BE2C (cell line): ENCODE measurements at regions not wholly inside any gene's neighbourhood (a gene's known extent, or its start where the extent isn't known, plus 50 kb on each side); places are given as distances from the start of the nearest gene placed in this dataset.

Source experiments
- DNase-seq: peaks from one replicate; pipeline ENCODE4 v3.0.0-alpha.2; 2020
- H3K27me3 ChIP-seq: fragments of 250-450 bp; sonication (Bioruptor Pico); 2 replicates; pipeline ENCODE4 v1.5.1; 2020; ENCODE audit warnings: mild to moderate bottlenecking
- H3K36me3 ChIP-seq: fragments of 250-450 bp; sonication (Bioruptor Pico); 2 replicates; pipeline ENCODE4 v1.5.1; 2020; ENCODE audit warnings: mild to moderate bottlenecking
- H3K4me1 ChIP-seq: fragments of 250-450 bp; sonication (Bioruptor Pico); 2 replicates; pipeline ENCODE4 v1.5.1; 2020
- H3K4me3 ChIP-seq: 2 replicates; pipeline ENCODE4 v1.5.1; 2011; ENCODE audit warnings: low read depth, low read length
- H3K9me3 ChIP-seq: fragments of 250-450 bp; sonication (Bioruptor Pico); 2 replicates; pipeline ENCODE4 v1.5.1; 2020
- TF ChIP-seq, protein P1 (sequence below): IDR thresholded peaks from 2 replicates; pipeline ENCODE4 v1.5.1; 2012; ENCODE audit warnings: mild to moderate bottlenecking, low read depth, low read length

DNA sequence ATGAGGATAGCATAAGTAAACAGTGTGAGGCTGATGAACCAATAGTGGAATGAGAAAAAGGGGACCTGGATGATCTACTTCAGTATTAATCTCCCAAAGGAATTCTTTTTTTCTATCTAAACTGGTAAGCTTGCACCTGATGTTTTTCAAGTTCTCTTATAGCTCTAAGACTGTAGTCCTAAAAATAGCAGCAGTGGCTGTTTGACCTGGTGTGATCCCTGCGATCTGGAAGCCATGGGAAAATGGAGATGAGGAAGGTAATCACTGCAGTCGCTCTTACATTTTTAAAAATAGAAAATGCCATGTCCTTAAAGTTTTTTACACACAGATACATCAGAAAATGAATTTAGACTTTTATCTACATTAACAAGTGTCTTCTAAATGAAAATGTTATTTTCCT, 926.4 kb upstream of the SLC35B3 start:
- Histone ChIP-seq H3K9me3 (no peaks in the 10 kb centered on the region), H3K4me3 (no peak overlapping the region), H3K36me3 (no peaks in the 10 kb centered on the region), H3K4me1 (no peaks in the 10 kb centered on the region), H3K27me3 (no peaks in the 10 kb centered on the region)
- DNase-seq = no peak
- TF ChIP-seq, protein P1, sequence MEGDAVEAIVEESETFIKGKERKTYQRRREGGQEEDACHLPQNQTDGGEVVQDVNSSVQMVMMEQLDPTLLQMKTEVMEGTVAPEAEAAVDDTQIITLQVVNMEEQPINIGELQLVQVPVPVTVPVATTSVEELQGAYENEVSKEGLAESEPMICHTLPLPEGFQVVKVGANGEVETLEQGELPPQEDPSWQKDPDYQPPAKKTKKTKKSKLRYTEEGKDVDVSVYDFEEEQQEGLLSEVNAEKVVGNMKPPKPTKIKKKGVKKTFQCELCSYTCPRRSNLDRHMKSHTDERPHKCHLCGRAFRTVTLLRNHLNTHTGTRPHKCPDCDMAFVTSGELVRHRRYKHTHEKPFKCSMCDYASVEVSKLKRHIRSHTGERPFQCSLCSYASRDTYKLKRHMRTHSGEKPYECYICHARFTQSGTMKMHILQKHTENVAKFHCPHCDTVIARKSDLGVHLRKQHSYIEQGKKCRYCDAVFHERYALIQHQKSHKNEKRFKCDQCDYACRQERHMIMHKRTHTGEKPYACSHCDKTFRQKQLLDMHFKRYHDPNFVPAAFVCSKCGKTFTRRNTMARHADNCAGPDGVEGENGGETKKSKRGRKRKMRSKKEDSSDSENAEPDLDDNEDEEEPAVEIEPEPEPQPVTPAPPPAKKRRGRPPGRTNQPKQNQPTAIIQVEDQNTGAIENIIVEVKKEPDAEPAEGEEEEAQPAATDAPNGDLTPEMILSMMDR = no peak

DNA sequence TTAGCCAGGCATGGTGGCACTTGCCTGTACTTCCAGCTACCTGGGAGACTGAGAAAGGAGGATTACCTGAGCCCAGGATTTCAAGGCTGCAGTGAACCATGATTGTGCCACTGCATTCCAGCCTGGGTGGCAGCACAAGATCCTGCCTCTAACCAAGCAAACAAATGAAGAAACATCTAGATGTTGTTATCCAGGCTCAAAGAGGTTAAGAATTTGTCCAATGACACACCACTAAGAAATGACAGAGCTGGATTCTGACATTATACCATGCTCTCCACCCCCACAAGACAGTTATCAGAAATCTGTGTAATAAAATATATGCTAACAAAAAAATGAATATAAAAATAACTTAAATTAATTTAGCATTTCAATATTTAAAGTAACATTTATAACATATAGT, 925.5 kb upstream of the SLC35B3 start:
- DNase-seq = no peak
- Histone ChIP-seq H3K4me3 (no peak overlapping the region), H3K4me1 (no peaks in the 10 kb centered on the region), H3K9me3 (no peaks in the 10 kb centered on the region), H3K36me3 (no peaks in the 10 kb centered on the region), H3K27me3 (no peaks in the 10 kb centered on the region)
- TF ChIP-seq, protein P1 = no peak

DNA sequence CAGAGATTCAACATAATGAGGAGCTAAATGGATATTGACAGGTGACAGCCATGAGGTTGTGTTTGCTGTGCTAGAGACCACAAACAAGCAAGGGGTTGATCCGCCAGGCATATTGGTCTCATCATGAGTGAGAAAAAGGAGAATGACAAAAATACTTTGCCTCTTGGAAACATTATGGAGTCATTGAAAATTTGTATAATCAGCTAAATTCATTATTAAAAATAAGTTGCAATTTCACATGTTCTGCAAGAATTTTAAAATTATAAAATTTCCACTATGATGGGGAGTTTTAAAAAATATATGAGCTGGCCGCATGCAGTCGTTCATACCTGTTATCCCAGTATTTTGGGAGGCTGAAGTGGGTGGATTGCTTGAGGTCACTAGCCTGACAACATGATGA, 912.3 kb upstream of the SLC35B3 start:
- Histone ChIP-seq H3K4me3 (no peak overlapping the region), H3K36me3 (no peaks in the 10 kb centered on the region), H3K4me1 (no peaks in the 10 kb centered on the region), H3K9me3 (no peaks in the 10 kb centered on the region), H3K27me3 (no peaks in the 10 kb centered on the region)
- no peak for DNase-seq
- TF ChIP-seq, protein P1 = no peak

DNA sequence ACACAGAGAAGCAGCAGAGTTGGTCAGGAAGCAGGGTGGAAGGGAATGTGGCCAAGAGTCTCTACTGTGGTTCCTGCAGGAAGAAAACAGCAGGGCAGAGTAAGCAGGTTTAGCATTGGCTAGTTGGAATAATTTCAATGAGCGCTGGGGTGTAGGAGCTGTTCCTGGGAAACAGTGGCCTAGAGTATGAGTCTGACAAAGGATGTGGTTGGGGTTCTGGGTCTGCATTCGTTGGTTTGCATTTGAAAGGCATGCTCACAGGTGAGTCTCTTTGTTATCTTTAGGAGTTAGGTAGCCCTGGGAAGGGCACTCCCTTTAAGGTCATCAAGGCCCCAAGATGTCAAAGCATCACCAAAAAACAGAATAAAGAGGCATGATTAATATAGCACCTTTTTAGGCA, 911.6 kb upstream of the SLC35B3 start:
- Histone ChIP-seq H3K4me1 (no peaks in the 10 kb centered on the region), H3K4me3 (no peak overlapping the region), H3K36me3 (no peaks in the 10 kb centered on the region), H3K9me3 (no peaks in the 10 kb centered on the region), H3K27me3 (no peaks in the 10 kb centered on the region)
- TF ChIP-seq, protein P1 = no peak
- DNase-seq = no peak

DNA sequence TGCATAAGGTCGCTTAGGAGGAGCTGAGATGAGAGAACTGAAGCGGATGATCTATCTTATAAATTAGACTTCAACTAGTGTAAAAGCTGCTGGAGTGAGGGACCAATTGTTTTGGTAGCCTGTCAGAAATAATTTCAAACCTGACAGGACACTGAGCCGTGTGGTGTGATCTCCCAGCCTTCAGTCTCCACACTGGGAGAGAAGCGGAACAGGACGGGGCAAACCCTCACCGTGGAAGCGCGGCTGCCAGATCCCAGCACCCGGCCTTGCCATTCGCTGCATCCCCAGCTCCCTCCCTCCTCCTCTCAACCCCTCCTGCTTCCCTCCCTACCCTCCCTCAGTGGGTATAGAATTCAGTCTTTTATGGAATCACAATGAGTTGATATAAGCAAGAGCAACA, 900.1 kb upstream of the SLC35B3 start:
- H3K36me3 ChIP-seq = no peaks in the 10 kb centered on the region
- no peak for DNase-seq
- H3K27me3 ChIP-seq = no peaks in the 10 kb centered on the region
- H3K4me1 ChIP-seq = no peaks in the 10 kb centered on the region
- H3K4me3 ChIP-seq = no peak overlapping the region
- TF ChIP-seq, protein P1 = no peak
- H3K9me3 ChIP-seq = no peaks in the 10 kb centered on the region; the same call in 1 of the 2 replicates

DNA sequence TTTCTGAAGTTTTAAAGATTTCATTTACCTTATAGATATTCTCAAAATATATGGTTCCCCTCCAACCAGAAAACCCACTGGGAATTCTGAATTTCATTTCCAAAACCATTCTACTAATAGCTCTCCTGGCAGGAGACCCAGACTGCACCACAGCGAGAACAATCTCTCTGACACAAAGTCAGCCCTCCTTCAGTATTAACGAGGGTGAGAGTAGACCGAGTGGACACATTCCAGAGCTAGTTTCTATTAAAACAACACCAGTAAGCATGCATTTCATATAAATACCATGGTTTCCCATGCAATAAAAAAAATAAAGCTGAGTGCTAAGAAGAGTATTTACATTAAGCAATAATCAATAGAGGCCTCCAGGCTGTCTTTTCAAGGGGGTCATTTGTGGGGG, 899.6 kb upstream of the SLC35B3 start:
- Histone ChIP-seq H3K9me3 (no peaks in the 10 kb centered on the region; the same call in 1 of the 2 replicates), H3K27me3 (no peaks in the 10 kb centered on the region), H3K4me1 (no peaks in the 10 kb centered on the region), H3K4me3 (no peak overlapping the region), H3K36me3 (no peaks in the 10 kb centered on the region)
- DNase-seq = no peak
- TF ChIP-seq, protein P1 = no peak
